B cell (primary cell): ENCODE measurements at regions not wholly inside any gene's neighbourhood (a gene's known extent, or its start where the extent isn't known, plus 50 kb on each side); places are given as distances from the start of the nearest gene placed in this dataset.

Experiments
- ATAC-seq: fragments of 200-7000 bp; cut with Tn5 transposase; one replicate; pipeline ENCODE4 v1.10.0; 2021; ENCODE audit warnings: low read depth, mild to moderate bottlenecking, moderate number of reproducible peaks, moderate library complexity
- CTCF ChIA-PET: fragments of 350-600 bp; sonication (Branson Sonifier 250); formaldehyde crosslinking; loops from one replicate; lab custom pipeline; 2021; ENCODE audit warnings: antibody characterized with exemption, inconsistent platforms; lab: Charles Lee
- POLR2A ChIA-PET: fragments of 350-600 bp; sonication (Branson Sonifier 250); formaldehyde crosslinking; loops from one replicate; lab custom pipeline; 2021; ENCODE audit warnings: antibody characterized with exemption; lab: Charles Lee
- DNase-seq: peaks from one replicate; pipeline ENCODE4 v3.0.0; 2013
- H2AFZ ChIP-seq: 2 replicates; pipeline ENCODE4 v1.6.1; 2012; ENCODE audit warnings: mild to moderate bottlenecking, low read depth, low read length; ENCODE audit not compliant: insufficient read depth, poor library complexity, severe bottlenecking
- H3K27ac ChIP-seq, 2 donors: 1 replicate in 1 of 2; 2 replicates in 1 of 2; pipeline ENCODE4 v1.5.1; 2012 to 2013; ENCODE audit warnings: low read length in 2 of 2, mild to moderate bottlenecking in 2 of 2, moderate library complexity in 1 of 2
- H3K27me3 ChIP-seq, 4 experiments: fragments of 200-600 bp in 1 of 4; sonication (generic) in 1 of 4; replicated peaks in 1 of 4; 1 replicate in 2 of 4; 2 replicates in 2 of 4; pipeline versions ENCODE4 v1.6.1 to v1.7.0; 2013 to 2016; ENCODE audit warnings: low read length in 3 of 4, mild to moderate bottlenecking in 2 of 4, mixed read lengths in 1 of 4, moderate library complexity in 1 of 4; ENCODE audit not compliant: insufficient read depth in 4 of 4, control insufficient read depth in 3 of 4; ENCODE audit errors: control extremely low read depth in 1 of 4
- H3K36me3 ChIP-seq, 2 experiments: replicated peaks in 1 of 2; 1 replicate in 1 of 2; 2 replicates in 1 of 2; pipeline versions ENCODE4 v1.6.1 to v1.7.1; 2013; ENCODE audit warnings: low read length in 1 of 2; ENCODE audit not compliant: insufficient read depth in 2 of 2, control insufficient read depth in 1 of 2; ENCODE audit errors: control extremely low read depth in 1 of 2, extremely low read depth in 1 of 2
- H3K4me1 ChIP-seq, 2 donors: fragments of 200-600 bp in 1 of 2; sonication (generic) in 1 of 2; 1 replicate in 1 of 2; 2 replicates in 1 of 2; pipeline versions ENCODE4 v1.5.1 to v1.6.1; 2013 to 2017; ENCODE audit warnings: low read length in 2 of 2; ENCODE audit not compliant: control insufficient read depth in 2 of 2, insufficient read depth in 2 of 2
- H3K4me2 ChIP-seq: replicated peaks from 2 replicates; pipeline ENCODE3; 2012; ENCODE audit warnings: mild to moderate bottlenecking, low read depth, low read length; ENCODE audit not compliant: poor library complexity, severe bottlenecking
- H3K4me3 ChIP-seq, 5 experiments: fragments of 200-600 bp in 1 of 5; sonication (generic) in 1 of 5; 1 replicate in 3 of 5; 2 replicates in 2 of 5; pipeline versions ENCODE4 v1.5.1 to v1.7.0; 2011 to 2016; ENCODE audit warnings: low read length in 4 of 5, mild to moderate bottlenecking in 4 of 5, low read depth in 2 of 5, control low read depth in 1 of 5, moderate library complexity in 1 of 5; ENCODE audit not compliant: insufficient read depth in 1 of 5; ENCODE audit errors: control extremely low read depth in 1 of 5, extremely low read depth in 1 of 5
- H3K79me2 ChIP-seq: fragments of 200-600 bp; sonication (generic); one replicate; pipeline ENCODE4 v1.6.0; 2016; ENCODE audit warnings: low read length; ENCODE audit not compliant: control insufficient read depth, insufficient read depth
- H3K9ac ChIP-seq: fragments of 200-600 bp; sonication (generic); 2 replicates; pipeline ENCODE4 v1.6.1; 2017; ENCODE audit warnings: mild to moderate bottlenecking, low read length, moderate library complexity
- H3K9me3 ChIP-seq, 3 donors: one replicate each; pipeline versions ENCODE4 v1.6.1 to v1.7.1; 2013; ENCODE audit warnings: low read length in 2 of 3; ENCODE audit not compliant: control insufficient read depth in 2 of 3, insufficient read depth in 1 of 3; ENCODE audit errors: control extremely low read depth in 1 of 3
- H4K20me1 ChIP-seq: 2 replicates; pipeline ENCODE4 v1.6.0; 2012; ENCODE audit warnings: mild to moderate bottlenecking, low read length; ENCODE audit not compliant: insufficient read depth, control insufficient read depth, poor library complexity, severe bottlenecking
- H3K27ac Mint-ChIP-seq: one replicate; pipeline ENCODE4 v1.8.0; 2021; ENCODE audit warnings: mixed read lengths
- H3K27me3 Mint-ChIP-seq: one replicate; pipeline ENCODE4 v1.8.0; 2021; ENCODE audit warnings: mixed read lengths
- H3K4me1 Mint-ChIP-seq: one replicate; pipeline ENCODE4 v1.8.0; 2021; ENCODE audit warnings: mixed read lengths
- H3K4me3 Mint-ChIP-seq: one replicate; pipeline ENCODE4 v1.8.0; 2021; ENCODE audit warnings: mixed read lengths
- H3K9me3 Mint-ChIP-seq: one replicate; pipeline ENCODE4 v1.8.0; 2022; ENCODE audit warnings: mixed read lengths; ENCODE audit not compliant: insufficient read depth
- EZH2 ChIP-seq: IDR thresholded peaks from 2 replicates; pipeline ENCODE4 v1.6.1; 2012; ENCODE audit warnings: borderline replicate concordance, low read depth, mild to moderate bottlenecking, moderate library complexity, low read length; ENCODE audit not compliant: insufficient read depth, poor library complexity, severe bottlenecking
- WGBS: methylation state at CpG from one replicate; pipeline ENCODE4 v1.1.5; 2013; ENCODE audit warnings: missing lambda C conversion rate; ENCODE audit not compliant: insufficient coverage; 5-methylcytosine and 5-hydroxymethylcytosine counted together
- intact Hi-C: fragments of 100-400 bp; cut with micrococcal nuclease; formaldehyde crosslinking; loops from one replicate; pipeline ENCODE4 v1.10.0; 2022
- TF ChIP-seq, protein P1 (sequence below): fragments of 200-600 bp; IDR thresholded peaks from one replicate; pipeline ENCODE4 v1.8.0; 2022; ENCODE audit warnings: antibody characterized with exemption, mild to moderate bottlenecking

DNA sequence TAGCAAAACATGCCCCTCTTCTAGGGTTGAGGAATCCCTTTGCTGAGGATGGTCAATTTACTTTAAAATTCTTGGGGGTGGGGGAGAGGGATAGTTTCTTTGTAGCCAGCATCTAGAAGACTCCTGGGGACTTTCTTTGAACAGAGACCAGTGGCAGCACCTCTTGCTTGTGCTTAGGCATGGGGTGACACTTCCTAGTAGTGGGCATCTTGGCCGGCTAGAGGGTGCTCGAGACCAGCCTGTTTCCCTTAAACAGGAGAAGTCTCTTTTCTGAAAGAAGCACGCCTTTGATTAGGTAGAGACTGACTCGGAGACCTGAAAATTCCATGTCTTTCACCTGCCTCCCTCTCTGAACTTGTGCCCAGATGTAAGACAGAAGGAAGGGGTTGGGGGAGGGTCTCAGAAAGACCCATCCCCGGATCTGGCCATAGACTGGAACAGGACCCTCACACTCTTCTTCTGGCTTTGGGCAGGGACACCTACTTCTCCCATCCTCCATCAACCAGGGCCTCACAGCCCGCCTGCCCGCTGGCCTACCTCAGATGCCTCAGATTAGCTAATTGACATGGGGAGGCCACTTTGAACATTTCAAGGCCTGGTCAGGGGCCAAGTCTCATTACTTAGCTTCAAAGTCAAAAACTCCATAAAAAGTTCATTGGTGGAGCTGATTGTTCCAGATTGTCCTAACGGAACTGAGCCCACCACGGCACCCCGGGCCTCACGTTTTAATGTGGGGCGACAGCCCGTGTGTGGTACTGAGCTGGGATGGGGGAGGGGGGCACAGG lies 172.2 kb downstream of the CDC5L start:
- 88% methylated on average over 4 of the region's 13 CpGs for WGBS
- Histone ChIP-seq H3K4me2 (no peak overlapping the region), H3K27me3 (peaks cover 0 to 26% (median 8%) of the 10 kb centered on the region in 4 experiments), H3K27ac (no peak overlapping the region), H3K4me1 (peaks cover 0 to 3% of the 10 kb centered on the region in 2 donors), H2AFZ (no peak overlapping the region), H3K4me3 (no peak overlapping the region), H4K20me1 (no peaks in the 10 kb centered on the region), H3K36me3 (no peaks in the 10 kb centered on the region), H3K79me2 (no peaks in the 10 kb centered on the region), H3K9ac (no peak overlapping the region), H3K9me3 (no peaks in the 10 kb centered on the region)
- CTCF ChIA-PET, result no interaction called here
- Mint-ChIP-seq H3K4me3 (no peak overlapping the region), H3K27me3 (peaks cover 32% of the 10 kb centered on the region), H3K4me1 (peaks cover 8% of the 10 kb centered on the region), H3K9me3 (no peaks in the 10 kb centered on the region), H3K27ac (no peak overlapping the region)
- POLR2A ChIA-PET, result no interaction called here
- no peak for DNase-seq
- no peak for ATAC-seq
- TF ChIP-seq, protein P1, sequence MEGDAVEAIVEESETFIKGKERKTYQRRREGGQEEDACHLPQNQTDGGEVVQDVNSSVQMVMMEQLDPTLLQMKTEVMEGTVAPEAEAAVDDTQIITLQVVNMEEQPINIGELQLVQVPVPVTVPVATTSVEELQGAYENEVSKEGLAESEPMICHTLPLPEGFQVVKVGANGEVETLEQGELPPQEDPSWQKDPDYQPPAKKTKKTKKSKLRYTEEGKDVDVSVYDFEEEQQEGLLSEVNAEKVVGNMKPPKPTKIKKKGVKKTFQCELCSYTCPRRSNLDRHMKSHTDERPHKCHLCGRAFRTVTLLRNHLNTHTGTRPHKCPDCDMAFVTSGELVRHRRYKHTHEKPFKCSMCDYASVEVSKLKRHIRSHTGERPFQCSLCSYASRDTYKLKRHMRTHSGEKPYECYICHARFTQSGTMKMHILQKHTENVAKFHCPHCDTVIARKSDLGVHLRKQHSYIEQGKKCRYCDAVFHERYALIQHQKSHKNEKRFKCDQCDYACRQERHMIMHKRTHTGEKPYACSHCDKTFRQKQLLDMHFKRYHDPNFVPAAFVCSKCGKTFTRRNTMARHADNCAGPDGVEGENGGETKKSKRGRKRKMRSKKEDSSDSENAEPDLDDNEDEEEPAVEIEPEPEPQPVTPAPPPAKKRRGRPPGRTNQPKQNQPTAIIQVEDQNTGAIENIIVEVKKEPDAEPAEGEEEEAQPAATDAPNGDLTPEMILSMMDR, result no peak
- no peak for TF ChIP-seq EZH2
- intact Hi-C loops, result no loop called here

DNA sequence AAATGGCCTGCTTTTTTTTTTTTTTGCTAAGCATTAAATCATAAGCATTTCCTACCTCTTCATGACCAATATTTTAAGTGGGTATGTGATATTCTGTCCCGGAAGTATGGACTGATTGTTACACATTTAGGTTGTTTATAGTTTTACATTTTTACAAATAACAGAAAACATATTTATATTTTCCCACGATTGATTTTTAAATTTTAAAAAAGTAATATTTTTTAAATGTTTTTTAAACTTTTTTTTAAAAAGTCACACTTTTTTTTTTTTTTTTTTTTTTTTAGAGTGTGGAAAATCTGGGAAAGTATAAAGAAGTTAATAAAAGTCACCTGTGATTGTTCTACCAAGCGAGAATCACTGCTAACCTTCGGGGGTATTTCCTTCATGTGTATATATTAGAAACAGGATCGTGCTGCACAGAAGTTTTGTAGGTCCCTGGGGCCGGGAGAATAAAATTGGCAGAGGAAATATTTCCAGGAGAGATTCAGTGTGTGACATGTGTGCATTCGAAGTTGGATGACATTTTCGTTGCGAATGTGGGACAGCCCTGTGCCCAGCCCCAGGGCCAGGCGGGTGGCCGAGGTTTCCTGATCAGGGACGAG lies 173.1 kb downstream of the CDC5L start:
- peaks cover 0 to 26% (median 8%) of the 10 kb centered on the region in 4 experiments for H3K27me3 ChIP-seq
- DNase-seq (no peak), ATAC-seq (no peak)
- no peak overlapping the region for H3K9ac ChIP-seq
- no peak for TF ChIP-seq EZH2
- TF ChIP-seq, protein P1, result no peak
- Mint-ChIP-seq H3K4me1 (peaks cover 8% of the 10 kb centered on the region), H3K27ac (no peak overlapping the region), H3K9me3 (no peaks in the 10 kb centered on the region), H3K4me3 (no peak overlapping the region), H3K27me3 (peaks cover 32% of the 10 kb centered on the region)
- H2AFZ ChIP-seq, result no peak overlapping the region
- WGBS, result 73% methylated on average over 10 of the region's 12 CpGs
- H3K4me3 ChIP-seq, result no peak overlapping the region
- peaks cover 0 to 3% of the 10 kb centered on the region in 2 donors for H3K4me1 ChIP-seq
- no peak overlapping the region for H3K27ac ChIP-seq
- H4K20me1 ChIP-seq, result no peaks in the 10 kb centered on the region
- intact Hi-C loops, result no loop called here
- no peak overlapping the region for H3K4me2 ChIP-seq
- ChIA-PET CTCF (no interaction called here), POLR2A (interaction anchor here (0.6 kb wide), 1 partner anchor 1862 kb away, joined by 4 read pairs; no protein-coding TSS in a partner anchor)
- no peaks in the 10 kb centered on the region for H3K79me2 ChIP-seq
- no peaks in the 10 kb centered on the region for H3K36me3 ChIP-seq
- H3K9me3 ChIP-seq, result no peaks in the 10 kb centered on the region
